Occipital lobe (tissue), 1 donor: ENCODE measurements at regions not wholly inside any gene's neighbourhood (a gene's known extent, or its start where the extent isn't known, plus 50 kb on each side); places are given as distances from the start of the nearest gene placed in this dataset.
A peak's percentile ranks its signal among the peaks of the same experiment; 100 is the strongest.

Experiments used
- DNase-seq: peaks from one replicate; lab custom pipeline; 2025; lab: John Stamatoyannopoulos, UW

DNA sequence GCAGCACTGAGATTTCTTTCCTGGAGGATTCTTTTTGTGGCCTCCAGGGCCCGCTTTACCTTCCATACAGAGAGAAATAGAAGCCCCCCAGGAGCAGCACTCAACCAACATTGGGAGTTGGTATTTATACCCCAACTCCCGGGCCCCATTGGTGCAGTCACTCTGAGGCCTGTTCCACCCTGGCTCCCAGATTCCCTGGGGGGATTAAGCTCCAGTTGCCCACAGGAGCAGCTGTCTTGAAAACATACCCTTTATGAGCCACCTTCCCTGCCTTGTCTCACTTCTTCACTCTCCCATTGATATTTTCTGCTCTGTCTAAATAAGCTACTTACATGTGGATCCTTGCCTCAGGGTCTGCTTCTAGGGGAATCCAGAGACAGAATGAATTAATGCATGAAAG is 167.8 kb downstream of the KATNIP start:
- no peak for DNase-seq

DNA sequence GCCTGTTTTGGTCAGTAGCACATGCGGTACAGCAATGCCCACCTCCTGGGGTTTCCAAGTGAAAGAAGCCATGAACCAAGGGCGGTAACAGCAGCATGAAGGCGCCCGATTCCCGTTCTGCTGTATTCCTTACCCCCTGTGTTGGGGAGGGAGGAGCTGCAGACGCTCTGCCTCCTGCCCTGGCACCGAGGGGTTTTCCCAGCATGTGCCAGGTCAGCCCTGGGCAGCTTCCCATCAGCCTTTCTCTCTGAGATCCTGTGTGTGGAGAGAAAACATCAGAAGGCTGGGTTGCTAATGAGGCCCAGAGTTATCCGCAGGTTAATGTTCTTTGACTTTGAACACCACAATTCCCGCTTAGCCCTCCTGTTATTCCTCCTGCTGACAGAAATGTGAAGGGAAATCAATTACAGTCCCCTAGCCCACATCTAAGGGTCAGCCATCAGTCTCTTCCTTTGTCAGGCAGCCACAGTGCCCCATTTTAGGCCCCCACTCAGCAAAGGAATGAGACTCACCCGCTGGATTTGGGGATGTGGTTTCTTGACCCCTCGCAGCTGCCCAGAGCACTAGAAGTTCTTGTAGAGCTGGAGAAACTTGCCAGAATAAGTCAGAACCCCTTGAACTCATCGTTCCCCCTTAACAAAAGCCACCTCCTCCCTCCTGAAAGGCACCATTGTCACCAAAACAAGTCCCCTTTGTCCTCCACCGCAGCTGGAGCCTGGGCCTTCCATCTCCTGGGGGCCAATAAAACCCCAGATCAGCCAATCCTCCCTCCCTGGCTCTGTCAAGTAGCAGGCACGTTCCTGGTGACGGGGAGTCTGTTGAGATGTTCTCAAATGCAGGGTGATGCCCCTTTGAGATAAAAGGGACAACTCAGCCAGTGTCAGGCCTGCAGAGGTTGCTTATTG is 168.5 kb downstream of the KATNIP start:
- DNase-seq, result peak; percentile 90

DNA sequence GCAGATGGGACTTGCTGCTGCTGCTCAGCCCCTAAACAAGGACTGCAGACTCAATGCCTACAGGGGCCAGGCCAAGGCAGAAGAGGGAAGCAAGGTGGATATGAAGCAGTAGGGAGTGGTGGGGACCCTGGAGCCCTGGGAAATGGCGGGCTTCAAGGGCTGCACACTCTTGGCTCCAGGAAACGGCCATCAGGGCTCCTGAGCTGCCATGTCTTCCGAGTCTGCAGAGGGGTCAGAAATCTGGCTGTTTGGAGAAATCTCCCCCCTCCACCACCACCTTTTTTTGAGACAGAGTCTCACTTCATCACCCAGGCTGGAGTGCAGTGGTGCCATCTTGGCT is 169.1 kb downstream of the KATNIP start:
- no peak for DNase-seq

DNA sequence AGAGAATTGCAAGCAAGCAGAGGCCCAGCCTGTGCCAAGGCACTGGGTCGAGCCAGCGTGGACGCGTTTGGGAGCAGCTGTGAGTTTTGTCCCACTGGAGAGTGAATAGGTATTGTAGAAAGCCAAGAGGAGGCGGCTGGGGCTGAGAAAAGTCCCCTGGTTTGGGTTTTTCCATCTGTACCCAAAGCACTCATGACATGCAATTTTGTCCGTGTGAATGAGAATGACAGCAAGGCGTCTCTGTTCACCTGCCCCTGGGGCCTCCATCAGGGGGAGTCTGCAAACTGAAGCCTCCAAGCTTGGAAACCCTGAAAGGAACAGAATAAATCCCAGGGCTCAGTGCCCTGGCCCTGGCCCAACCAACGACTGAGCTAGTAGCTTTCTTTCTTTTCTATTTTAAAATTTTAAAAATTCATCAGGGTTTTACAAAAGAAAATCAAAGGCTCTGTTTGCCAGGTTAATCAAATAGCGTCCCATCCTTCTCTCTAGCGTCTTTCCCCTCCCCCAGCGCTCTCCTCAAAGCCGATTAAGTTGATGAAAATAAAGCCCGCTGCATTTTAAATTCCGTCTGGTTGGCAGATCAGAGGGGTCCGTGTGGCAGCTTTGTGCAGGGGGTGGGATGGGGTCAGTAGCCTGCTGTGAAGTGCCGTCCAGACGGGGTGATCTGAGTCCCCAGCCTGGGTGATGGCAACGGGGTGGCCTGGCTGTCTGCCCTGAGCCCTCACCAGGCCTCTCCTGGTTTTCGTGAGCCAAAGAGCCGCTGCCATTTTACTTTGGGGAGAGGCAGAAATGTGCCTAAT is 171.0 kb downstream of the KATNIP start:
- no peak for DNase-seq

DNA sequence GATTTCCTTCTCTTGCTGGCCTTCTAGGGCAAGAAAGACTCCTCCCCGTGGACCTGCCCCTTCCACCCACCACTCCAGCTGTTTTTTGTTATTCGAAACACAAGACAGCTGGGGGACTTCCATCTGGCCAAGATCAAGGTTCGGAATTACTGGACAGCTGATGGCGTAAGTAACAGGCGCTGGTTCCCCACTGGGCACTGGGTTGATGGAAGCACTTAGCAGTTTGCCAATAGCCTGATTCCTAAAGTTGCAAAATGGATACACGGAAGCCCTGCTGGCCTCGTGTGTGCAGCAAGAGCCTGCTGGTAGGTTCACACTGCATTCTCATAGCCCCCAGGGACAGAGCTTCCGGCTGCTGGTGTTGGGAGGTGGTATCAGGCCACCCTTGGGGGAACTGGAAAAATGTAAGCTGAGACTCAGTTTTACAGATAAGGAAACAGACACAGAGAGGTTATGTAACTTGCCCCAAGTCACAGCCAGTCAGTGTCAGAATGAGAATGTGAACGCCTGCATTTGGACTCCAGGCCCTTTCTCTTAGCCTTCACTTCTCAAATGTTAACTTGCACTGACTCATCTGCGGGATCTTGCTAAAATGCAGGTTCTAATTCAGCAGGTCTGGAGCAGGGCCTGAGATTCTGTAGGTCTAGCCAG is 171.7 kb downstream of the KATNIP start:
- no peak for DNase-seq

DNA sequence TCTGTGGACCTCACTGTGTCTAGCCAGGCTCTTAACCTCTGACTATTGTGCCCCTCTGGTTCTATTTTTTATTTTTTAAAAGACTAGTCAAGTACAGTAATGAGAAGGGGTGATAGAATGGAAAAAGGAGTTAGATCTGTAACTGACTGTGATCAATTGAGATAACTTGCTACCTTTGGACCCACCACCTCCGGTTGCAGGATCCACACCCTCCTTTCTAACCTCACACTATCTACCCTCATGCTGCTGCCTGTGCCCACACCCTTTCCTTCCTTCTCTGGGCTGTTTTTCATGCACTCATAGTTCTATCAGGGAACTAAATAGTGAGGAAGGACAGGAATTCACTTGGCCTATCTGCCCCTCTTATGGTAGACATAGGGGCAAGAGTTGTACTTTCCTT is 172.3 kb downstream of the KATNIP start:
- no peak for DNase-seq

DNA sequence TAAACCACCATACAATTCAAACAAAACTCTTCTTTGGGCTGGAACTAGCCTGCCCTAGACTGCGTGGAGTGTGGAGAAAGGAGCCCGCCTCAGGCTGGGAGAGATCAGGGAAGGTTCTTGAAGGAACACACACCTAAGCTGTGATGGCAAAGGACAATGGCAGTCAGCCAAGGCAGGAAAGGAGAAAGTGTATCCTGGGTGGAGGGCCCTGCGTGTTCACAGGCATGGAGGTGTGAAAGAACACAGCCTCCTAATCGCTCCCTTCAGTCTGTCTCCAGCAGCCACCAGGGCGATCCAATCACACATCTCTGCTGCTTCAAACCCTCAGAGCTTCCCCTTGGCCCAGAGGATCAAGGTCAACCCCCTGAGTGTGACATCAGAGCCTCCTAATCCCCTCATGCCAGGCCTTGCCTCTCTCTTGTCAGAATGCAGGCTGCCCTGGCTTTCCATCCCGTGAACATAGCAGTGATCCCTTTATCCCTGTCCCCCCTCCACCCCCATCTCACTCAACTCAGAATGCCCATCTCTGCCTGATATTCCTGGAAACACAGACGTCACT is 173.0 kb downstream of the KATNIP start:
- DNase-seq, result no peak

DNA sequence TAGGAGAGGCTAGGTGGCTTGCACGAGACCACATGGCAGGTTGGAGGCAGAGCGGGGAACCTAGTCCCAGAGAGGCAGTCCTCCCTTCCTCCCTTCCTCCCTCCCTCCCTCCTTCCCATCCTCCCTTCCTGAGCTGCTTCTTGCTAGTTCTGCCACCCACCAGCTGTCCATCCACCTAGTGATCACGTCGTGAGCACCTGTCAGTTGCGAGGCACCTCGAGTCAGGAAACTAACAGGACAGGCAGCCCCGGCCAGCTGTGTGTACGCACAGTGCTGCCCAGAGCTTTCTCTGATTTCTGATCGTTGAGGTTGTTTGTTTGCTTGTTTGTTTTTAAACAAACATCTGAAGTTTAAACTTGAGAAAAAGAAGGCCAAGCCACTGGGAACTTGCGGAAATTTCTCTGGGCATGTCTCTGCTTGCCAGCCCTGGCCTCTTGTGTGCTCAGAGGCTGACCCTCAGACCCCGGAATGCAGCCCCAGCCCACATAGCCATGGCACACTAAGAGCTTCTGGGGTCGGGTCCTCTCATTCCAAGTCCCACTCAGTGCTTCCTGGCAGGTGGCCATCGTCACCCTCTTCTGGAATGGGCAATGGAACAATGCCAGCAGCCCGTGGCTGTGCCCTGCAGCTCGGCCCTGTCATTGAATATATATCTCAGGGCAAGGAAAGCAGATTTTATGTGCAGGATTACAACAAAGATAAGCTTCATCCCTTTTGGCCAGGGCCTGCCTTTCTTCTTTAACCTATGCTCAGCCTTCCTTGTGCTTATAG is 174.0 kb downstream of the KATNIP start:
- no peak for DNase-seq

DNA sequence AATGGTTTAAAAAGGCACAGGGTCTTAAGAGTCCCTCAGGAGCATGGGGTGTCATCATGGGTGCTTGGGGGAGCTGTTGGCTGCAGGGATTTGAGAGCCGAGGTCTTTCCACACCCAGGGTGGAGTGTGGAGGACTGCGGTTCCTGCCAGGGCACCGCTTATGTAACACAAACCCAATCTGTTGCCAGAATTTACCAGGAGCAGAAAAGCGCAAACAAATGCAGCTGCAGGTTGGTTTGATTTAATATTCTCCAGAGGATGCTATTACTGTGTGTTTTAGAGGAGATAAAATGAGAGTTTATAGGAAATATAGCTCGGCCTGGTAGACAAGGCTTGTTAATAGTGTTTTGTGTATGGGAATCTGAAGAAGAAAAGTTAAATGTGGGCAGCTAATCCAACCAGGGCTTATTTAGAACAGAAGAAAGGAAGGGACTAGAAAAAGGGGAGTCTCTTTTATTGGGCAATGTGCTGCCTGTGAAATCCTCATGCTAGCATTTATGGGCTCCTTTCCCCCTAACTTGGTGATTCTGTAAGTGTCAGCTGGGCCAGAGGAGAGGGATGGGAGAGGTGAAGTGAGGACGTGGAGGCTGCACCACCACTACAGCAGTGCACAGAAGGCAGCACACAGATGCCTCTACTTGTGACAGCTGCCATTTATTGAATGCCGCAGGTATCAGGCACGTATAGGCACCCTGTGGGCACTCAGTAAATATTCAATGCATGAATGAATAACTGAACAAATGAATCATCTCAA is 174.7 kb downstream of the KATNIP start:
- no peak for DNase-seq

DNA sequence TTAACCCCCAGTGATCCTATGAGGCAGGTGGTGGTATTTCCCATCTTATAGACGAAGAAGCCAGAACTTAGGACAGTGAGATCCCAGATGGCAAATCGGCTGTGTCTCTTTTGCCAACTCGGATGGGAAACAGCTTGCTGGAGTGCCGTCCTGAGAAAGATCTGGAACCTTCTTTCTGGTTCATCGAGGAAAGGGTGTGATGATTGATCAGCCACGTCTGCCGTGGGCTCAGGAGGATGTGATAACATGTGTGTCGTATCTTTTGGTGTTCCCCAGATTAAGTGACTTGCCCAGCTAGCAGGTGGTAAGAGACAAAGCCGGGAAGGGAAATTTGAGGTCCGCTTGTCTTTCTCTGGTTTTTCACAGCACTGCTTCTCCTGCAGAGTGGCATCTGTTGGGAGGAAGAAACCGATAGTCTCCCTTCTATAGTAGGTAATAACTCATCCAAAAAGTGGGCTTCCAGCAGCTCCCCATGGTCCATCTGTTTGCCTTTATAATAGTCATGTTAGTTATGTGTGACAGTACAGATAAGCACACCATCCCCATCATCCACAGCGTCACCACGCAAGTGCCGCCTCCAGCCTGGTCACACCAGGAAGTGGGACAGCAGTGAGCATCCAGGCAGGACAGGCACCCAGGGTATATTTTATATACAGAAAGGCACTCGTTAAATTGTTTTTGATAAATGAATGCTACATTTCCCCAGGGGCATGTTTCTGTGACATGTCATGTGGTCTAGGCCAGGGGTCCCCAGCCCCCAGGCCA is 175.5 kb downstream of the KATNIP start:
- no peak for DNase-seq

DNA sequence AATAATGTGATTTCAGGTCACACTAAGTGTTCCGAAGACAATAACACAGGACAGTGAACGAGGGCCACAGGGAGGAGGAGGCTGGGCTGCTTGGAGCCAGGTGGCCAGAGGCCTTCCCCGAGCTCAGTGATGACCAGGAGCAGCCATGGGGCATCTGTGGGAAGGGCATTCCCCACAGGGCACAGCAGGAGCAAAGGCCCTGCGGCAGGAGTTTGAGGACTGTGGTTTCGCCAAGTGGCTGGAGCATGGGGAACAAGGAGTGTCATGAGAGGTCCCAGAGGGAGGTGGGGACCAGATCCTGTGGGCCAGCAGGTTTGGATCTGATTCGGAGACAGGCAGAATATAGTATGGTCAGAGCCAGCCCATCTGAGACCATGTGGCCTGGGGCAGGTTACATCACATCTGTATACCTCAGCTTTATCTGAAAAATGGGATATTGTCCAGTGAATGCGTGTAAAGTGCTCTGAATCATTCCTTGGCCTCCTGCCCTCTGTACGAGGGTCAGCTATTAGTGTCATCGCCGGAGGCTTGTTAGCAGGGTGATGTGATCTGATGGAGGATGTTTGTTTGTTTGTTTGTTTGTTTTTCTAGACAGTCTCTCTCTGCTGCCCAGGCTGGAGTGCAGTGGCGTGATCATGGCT is 176.8 kb downstream of the KATNIP start:
- DNase-seq, result no peak

DNA sequence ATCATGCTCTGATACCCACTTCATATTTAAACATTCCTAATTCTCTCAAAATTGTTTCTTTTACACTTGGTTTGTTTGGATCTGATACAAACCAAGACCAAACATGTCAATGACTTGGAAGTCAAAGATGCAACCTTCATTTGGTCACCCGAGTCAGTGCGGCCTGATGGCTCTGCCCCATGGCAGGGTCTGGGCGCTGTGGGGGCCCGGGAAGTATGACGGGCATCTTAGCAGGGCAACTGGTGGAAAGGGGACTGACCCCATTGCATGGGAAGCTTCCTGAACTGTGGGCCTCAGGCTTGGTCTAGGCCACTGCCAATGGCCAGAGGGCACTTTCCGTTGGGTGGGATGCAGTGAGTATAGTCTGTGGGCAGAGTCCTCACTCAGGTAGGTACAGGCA is 178.0 kb downstream of the KATNIP start:
- no peak for DNase-seq

DNA sequence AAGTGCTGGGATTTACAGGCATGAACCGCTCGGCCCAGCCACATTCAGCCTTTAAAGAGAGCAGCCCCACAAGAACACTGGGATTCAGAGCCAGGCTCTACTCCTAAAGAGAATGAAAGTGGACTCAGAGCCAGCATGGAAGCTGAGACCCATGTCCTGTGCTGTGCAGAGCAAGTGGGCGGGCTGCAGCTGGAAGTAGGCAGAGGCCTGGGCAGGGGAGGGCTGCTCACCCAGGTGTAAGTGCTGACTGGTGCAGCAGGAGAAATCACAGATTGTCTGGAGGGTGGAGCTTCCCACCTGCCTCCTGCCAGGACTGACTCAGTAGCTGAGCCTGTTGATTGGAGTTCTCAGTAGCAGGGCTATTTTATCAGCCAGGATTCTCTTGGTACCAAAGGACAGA is 178.7 kb downstream of the KATNIP start:
- DNase-seq, result no peak

DNA sequence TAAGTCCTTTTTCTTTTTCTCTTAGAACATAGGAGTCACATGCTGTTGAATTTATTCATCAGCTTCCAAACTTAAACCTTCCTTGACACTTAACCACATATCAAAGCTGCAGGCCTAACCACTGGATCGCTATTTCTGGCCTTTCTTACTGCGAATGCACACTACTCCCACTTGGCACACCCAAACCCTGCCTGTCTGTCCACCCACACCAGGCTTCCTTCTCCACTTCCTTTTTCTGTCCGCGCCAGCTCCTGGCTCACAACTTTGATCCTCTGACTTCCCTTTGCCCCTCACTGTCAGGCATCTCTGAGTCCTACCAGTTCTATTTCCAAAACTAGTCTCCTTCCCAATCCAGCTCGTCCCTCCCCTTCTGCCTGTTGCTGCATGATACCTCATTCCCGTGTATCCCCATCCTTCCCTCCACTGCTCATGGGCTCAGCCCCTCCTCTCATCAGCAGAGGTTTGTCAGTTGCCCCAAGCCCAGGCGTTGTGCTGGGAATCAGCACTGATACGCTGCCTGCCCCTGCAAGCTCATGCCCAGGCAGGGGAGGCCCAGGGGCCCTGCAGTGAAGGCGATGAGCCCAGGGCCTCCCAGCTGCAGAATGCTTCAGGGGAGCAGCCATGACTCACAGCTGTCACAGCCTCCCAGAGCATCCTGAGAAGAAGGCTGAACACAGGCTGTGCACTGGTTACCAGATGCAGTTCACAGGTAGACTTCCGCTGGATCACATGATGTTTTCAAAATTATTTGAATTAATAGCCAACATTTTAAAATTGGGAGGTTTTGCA is 179.8 kb downstream of the KATNIP start:
- no peak for DNase-seq

DNA sequence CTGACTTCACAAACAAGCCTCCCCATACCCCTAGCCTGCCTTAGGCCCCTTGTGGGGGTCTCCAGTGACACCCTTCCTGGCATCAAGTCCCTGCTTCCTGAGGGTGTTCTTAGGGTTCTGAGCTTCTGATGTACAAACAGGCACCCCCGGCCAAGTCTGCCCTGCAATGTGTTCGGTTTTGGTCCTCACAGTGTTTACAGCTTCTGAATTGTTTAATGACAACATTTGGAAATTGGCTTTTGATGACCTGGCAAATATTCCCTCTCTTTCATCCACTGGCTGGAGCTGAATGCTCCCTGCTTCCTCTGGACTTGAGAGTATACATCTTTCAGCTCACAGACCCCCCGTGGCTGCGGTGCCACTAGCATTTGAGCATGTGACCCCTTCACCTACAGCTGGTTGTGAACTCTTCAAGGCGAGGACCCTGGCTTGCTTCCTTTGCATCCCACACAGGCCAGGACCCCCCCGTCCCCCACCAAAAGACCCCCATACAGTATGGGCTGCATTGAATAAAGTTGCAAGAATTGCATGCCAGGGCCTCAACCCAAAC is 180.8 kb downstream of the KATNIP start:
- DNase-seq, result no peak

DNA sequence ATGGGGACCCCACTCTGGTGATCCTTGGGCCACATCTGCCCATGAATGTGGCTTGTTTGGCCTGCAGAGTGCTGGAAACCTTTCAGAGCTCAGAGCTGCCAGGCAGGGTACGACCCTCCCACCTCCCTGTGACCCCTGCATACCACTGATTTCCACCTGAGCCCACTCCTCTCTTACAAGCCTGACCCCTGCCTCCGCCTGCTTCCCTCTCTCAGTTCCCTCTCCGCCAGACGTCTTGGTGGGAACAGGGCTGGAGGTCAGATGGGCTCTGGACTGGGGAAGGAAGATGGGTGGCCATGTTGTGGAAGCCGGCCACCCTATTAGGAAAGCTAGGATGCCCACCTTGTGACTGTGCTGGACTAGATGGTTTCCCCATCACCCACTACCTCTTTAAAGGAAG is 185.1 kb downstream of the KATNIP start:
- DNase-seq, result no peak

DNA sequence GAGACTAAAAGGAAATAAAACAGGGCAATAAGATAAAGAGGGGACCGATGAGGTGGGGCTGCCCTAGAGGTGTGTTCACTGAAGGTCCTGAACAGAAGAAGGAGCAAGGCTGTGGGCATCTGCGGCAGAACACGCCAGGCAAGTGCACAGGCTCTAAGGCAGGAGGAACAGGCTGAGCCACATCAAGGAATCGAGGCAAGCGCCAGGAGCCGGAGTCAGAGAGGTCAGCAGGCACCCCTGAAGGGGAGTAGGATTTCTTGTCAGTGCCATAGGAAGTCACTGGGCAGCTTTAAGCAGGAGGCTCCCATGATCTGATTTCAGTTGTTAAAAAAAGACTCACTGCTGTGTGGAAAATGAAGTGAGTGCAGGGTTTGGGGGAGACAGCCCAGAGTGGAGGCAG is 186.5 kb downstream of the KATNIP start:
- DNase-seq, result no peak

DNA sequence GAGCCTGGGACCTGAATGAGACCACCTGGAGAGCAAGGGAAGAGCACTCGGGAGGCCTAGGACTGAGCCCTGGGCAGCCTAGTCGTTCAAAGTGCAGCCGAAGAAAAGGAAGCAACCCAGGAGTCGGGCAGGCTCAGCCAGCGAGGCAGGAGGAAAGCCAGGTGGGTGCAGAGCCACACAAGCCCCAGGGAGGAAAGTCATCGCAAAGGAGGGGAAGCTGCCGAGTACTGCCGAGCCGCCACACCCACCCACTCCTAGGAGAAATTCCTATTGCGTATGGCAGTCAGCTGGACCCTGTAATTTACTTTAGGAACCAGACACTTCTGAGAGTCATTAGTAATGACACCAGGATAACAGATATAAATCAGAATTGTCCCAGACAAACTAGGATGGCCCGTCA is 187.6 kb downstream of the KATNIP start:
- no peak for DNase-seq
